NK-92 (cell line): ENCODE measurements at regions not wholly inside any gene's neighbourhood (a gene's known extent, or its start where the extent isn't known, plus 50 kb on each side); places are given as distances from the start of the nearest gene placed in this dataset.

Experiments used
- DNase-seq: peaks from one replicate; lab custom pipeline; 2025; ENCODE audit not compliant: unreplicated experiment; lab: John Stamatoyannopoulos, UW

- DNase-seq = no peak
Observed at GRCh38 chr11:127464325-127464724, 463.8 kb upstream of the KIRREL3 start.

GRCh38 chr11:127462065-127462344 is 461.4 kb upstream of the KIRREL3 start:
- DNase-seq = no peak

- DNase-seq = no peak
Observed at GRCh38 chr11:127461241-127462064, 460.9 kb upstream of the KIRREL3 start.

GRCh38 chr11:127458561-127458960 is 458.0 kb upstream of the KIRREL3 start:
- DNase-seq = no peak

- no peak for DNase-seq
Observed at GRCh38 chr11:127454856-127455255, 454.3 kb upstream of the KIRREL3 start.

GRCh38 chr11:127452533-127452932 is 452.0 kb upstream of the KIRREL3 start:
- DNase-seq = no peak

GRCh38 chr11:127451861-127452260 is 451.3 kb upstream of the KIRREL3 start:
- no peak for DNase-seq

- no peak for DNase-seq
Observed at GRCh38 chr11:127448101-127448500, 447.5 kb upstream of the KIRREL3 start.

- DNase-seq = no peak
Observed at GRCh38 chr11:127445476-127445875, 444.9 kb upstream of the KIRREL3 start.

- no peak for DNase-seq
Observed at GRCh38 chr11:127443297-127443696, 442.7 kb upstream of the KIRREL3 start.

- no peak for DNase-seq
Observed at GRCh38 chr11:127440616-127441015, 440.0 kb upstream of the KIRREL3 start.

GRCh38 chr11:127425281-127425680 is 424.7 kb upstream of the KIRREL3 start:
- no peak for DNase-seq

GRCh38 chr11:127424661-127425060 is 424.1 kb upstream of the KIRREL3 start:
- DNase-seq = no peak

GRCh38 chr11:127420139-127420538 is 419.6 kb upstream of the KIRREL3 start:
- DNase-seq = no peak

GRCh38 chr11:127412722-127413380 is 412.3 kb upstream of the KIRREL3 start:
- no peak for DNase-seq

GRCh38 chr11:127412234-127412633 is 411.7 kb upstream of the KIRREL3 start:
- no peak for DNase-seq

- no peak for DNase-seq
Observed at GRCh38 chr11:127411283-127411682, 410.7 kb upstream of the KIRREL3 start.

- no peak for DNase-seq
Observed at GRCh38 chr11:127395034-127395433, 394.5 kb upstream of the KIRREL3 start.

- no peak for DNase-seq
Observed at GRCh38 chr11:127393460-127393997, 393.0 kb upstream of the KIRREL3 start.

- DNase-seq = no peak
Observed at GRCh38 chr11:127392575-127392974, 392.0 kb upstream of the KIRREL3 start.

GRCh38 chr11:127390465-127390864 is 389.9 kb upstream of the KIRREL3 start:
- DNase-seq = no peak

GRCh38 chr11:127385071-127385470 is 384.5 kb upstream of the KIRREL3 start:
- DNase-seq = no peak
